CD14-positive monocyte (primary cell): ENCODE measurements at regions not wholly inside any gene's neighbourhood (a gene's known extent, or its start where the extent isn't known, plus 50 kb on each side); places are given as distances from the start of the nearest gene placed in this dataset.

Experiments
- DNase-seq, 3 donors: peaks; one replicate each; pipeline ENCODE4 v3.0.0-alpha.2; 2011 to 2022
- H2AFZ ChIP-seq: 2 replicates; pipeline ENCODE4 v1.6.0; 2012; ENCODE audit warnings: mild to moderate bottlenecking, low read depth, low read length, inconsistent platforms; ENCODE audit not compliant: insufficient read depth, poor library complexity, severe bottlenecking
- H3K27ac ChIP-seq, 2 donors: 1 replicate in 1 of 2; 2 replicates in 1 of 2; pipeline ENCODE4 v1.5.1; 2012 to 2013; ENCODE audit warnings: low read length in 2 of 2, control low read depth in 1 of 2, inconsistent platforms in 1 of 2, low read depth in 1 of 2, mild to moderate bottlenecking in 1 of 2
- H3K27me3 ChIP-seq, 2 donors: one replicate each; pipeline versions ENCODE4 v1.6.0 to v1.6.1; 2011 to 2013; ENCODE audit warnings: low read length in 2 of 2; ENCODE audit not compliant: control insufficient read depth in 2 of 2, insufficient read depth in 2 of 2
- H3K36me3 ChIP-seq, 2 donors: replicated peaks in 1 of 2; 1 replicate in 1 of 2; 2 replicates in 1 of 2; pipeline versions ENCODE4 v1.5.1 to v1.6.1; 2012 to 2013; ENCODE audit warnings: low read length in 2 of 2, control low read depth in 1 of 2, inconsistent platforms in 1 of 2, mild to moderate bottlenecking in 1 of 2; ENCODE audit not compliant: insufficient read depth in 2 of 2, control insufficient read depth in 1 of 2
- H3K4me1 ChIP-seq, 2 donors: 1 replicate in 1 of 2; 2 replicates in 1 of 2; pipeline versions ENCODE4 v1.5.1 to v1.6.1; 2012 to 2013; ENCODE audit warnings: low read length in 2 of 2, control low read depth in 1 of 2, inconsistent platforms in 1 of 2, mild to moderate bottlenecking in 1 of 2, moderate library complexity in 1 of 2; ENCODE audit not compliant: insufficient read depth in 2 of 2, control insufficient read depth in 1 of 2
- H3K4me2 ChIP-seq: replicated peaks from 2 replicates; pipeline ENCODE3; 2012; ENCODE audit warnings: low read length, moderate library complexity, mild to moderate bottlenecking; ENCODE audit not compliant: poor library complexity, severe bottlenecking; ENCODE audit errors: extremely low read depth
- H3K4me3 ChIP-seq, 3 experiments: fragments of 200-600 bp in 1 of 3; sonication (generic) in 1 of 3; replicated peaks in 1 of 3; 1 replicate in 2 of 3; 2 replicates in 1 of 3; pipeline ENCODE4 v1.5.1; 2011 to 2013; ENCODE audit warnings: low read length in 3 of 3, mild to moderate bottlenecking in 3 of 3, control low read depth in 2 of 3, low read depth in 2 of 3, inconsistent platforms in 1 of 3, moderate library complexity in 1 of 3
- H3K79me2 ChIP-seq: 2 replicates; pipeline ENCODE4 v1.6.0; 2012; ENCODE audit warnings: mild to moderate bottlenecking, control low read depth, inconsistent platforms, low read length, moderate library complexity; ENCODE audit not compliant: insufficient read depth
- H3K9ac ChIP-seq: 2 replicates; pipeline ENCODE4 v1.6.0; 2017; ENCODE audit warnings: low read length, mild to moderate bottlenecking; ENCODE audit not compliant: insufficient read depth, poor library complexity, severe bottlenecking
- H3K9me3 ChIP-seq, 2 donors: replicated peaks in 1 of 2; 1 replicate in 1 of 2; 2 replicates in 1 of 2; pipeline versions ENCODE4 v1.5.1 to v1.6.1; 2012 to 2013; ENCODE audit warnings: low read length in 2 of 2, control low read depth in 1 of 2; ENCODE audit not compliant: control insufficient read depth in 1 of 2, insufficient read depth in 1 of 2
- H4K20me1 ChIP-seq: 2 replicates; pipeline ENCODE4 v1.6.0; 2012; ENCODE audit warnings: mild to moderate bottlenecking, low read length, control low read depth, moderate library complexity; ENCODE audit not compliant: insufficient read depth
- H3K27ac Mint-ChIP-seq, 7 donors: one replicate each; pipeline ENCODE4 v1.8.0; 2020; ENCODE audit warnings: mild to moderate bottlenecking in 7 of 7, mixed read lengths in 7 of 7, moderate library complexity in 6 of 7, inconsistent platforms in 2 of 7
- H3K27me3 Mint-ChIP-seq, 3 donors: one replicate each; pipeline ENCODE4 v1.8.0; 2021 to 2022; ENCODE audit warnings: low read depth in 3 of 3, mild to moderate bottlenecking in 3 of 3, mixed read lengths in 3 of 3, moderate library complexity in 3 of 3, inconsistent platforms in 1 of 3
- H3K36me3 Mint-ChIP-seq, 2 donors: one replicate each; pipeline ENCODE4 v1.8.0; 2020; ENCODE audit warnings: mixed read lengths in 2 of 2, inconsistent platforms in 1 of 2, mild to moderate bottlenecking in 1 of 2
- H3K4me1 Mint-ChIP-seq: one replicate; pipeline ENCODE4 v1.8.0; 2020; ENCODE audit warnings: mild to moderate bottlenecking, mixed read lengths
- H3K4me3 Mint-ChIP-seq, 2 donors: one replicate each; pipeline ENCODE4 v1.8.0; 2020; ENCODE audit warnings: mild to moderate bottlenecking in 2 of 2, mixed read lengths in 2 of 2, moderate library complexity in 1 of 2
- H3K9me3 Mint-ChIP-seq, 7 donors: one replicate each; pipeline ENCODE4 v1.8.0; 2020 to 2022; ENCODE audit warnings: mixed read lengths in 7 of 7, mild to moderate bottlenecking in 6 of 7, moderate library complexity in 6 of 7, inconsistent platforms in 2 of 7
- WGBS: methylation state at CpG from one replicate; pipeline ENCODE4 v1.1.5; 2013; ENCODE audit warnings: missing lambda C conversion rate; ENCODE audit not compliant: insufficient coverage; 5-methylcytosine and 5-hydroxymethylcytosine counted together
- intact Hi-C, 2 donors: fragments of 100-400 bp; cut with micrococcal nuclease; formaldehyde crosslinking; loops; one replicate each; pipeline versions ENCODE4 v1.15.0 to v1.15.1; 2023
- TF ChIP-seq, protein P1 (sequence below): fragments of 200-600 bp; IDR thresholded peaks from one replicate; pipeline ENCODE4 v1.8.0; 2022; ENCODE audit warnings: antibody characterized with exemption, mild to moderate bottlenecking

DNA sequence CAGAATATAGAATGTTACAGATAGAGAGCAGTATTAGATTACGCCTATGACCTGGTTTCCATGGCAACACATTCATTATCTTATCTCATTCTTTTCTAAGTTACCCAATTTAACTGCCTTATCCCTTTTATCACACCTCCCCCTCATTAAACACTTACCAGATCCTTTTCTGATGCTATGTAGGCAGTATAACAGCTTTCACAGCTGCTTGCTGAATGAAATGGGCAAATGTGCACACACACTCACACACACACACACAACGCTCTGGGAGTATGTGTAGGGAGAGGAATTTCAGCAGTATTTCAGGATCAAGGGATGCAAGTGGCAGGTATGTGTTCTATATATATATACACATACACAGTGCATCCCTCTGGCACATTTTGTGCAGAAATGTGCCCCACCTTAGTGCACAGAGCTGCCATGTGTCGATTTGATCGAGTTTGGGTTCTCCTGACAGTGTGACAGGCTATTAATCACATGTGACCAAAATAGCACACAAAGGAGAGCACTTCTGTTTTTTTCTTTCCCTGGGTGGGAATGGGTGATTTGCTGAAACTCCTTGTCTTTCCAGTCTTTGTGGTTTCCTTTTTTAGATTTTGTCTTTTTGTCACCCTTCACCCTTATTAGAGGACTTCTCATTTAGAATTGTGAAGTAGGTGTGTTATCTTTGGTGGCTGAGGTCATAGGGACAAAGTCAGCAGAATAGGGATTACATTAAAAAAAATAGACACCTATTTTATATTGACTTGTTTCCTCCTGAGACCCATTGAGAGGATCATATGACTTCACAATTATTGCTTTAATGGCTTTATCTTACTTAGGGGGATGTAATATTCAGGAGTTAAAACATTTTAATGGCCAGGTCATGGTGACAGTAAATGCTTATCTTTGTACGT lies 553.7 kb downstream of the PDCD6IP start:
- intact Hi-C loops, result no loop called here
- Histone ChIP-seq H2AFZ (no peak overlapping the region), H3K4me3 (no peak overlapping the region), H3K27ac (no peak overlapping the region), H3K9ac (no peak overlapping the region), H3K4me1 (peaks cover 0 to 6% of the 10 kb centered on the region in 2 donors), H3K4me2 (no peak overlapping the region), H3K79me2 (no peaks in the 10 kb centered on the region), H3K9me3 (no peaks in the 10 kb centered on the region), H4K20me1 (no peaks in the 10 kb centered on the region), H3K27me3 (no peaks in the 10 kb centered on the region), H3K36me3 (no peaks in the 10 kb centered on the region)
- Mint-ChIP-seq H3K27me3 (no peaks in the 10 kb centered on the region), H3K9me3 (no peaks in the 10 kb centered on the region), H3K4me3 (no peak overlapping the region), H3K36me3 (no peaks in the 10 kb centered on the region), H3K4me1 (peaks cover 8% of the 10 kb centered on the region), H3K27ac (no peak overlapping the region)
- no peak for DNase-seq
- TF ChIP-seq, protein P1, sequence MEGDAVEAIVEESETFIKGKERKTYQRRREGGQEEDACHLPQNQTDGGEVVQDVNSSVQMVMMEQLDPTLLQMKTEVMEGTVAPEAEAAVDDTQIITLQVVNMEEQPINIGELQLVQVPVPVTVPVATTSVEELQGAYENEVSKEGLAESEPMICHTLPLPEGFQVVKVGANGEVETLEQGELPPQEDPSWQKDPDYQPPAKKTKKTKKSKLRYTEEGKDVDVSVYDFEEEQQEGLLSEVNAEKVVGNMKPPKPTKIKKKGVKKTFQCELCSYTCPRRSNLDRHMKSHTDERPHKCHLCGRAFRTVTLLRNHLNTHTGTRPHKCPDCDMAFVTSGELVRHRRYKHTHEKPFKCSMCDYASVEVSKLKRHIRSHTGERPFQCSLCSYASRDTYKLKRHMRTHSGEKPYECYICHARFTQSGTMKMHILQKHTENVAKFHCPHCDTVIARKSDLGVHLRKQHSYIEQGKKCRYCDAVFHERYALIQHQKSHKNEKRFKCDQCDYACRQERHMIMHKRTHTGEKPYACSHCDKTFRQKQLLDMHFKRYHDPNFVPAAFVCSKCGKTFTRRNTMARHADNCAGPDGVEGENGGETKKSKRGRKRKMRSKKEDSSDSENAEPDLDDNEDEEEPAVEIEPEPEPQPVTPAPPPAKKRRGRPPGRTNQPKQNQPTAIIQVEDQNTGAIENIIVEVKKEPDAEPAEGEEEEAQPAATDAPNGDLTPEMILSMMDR, result no peak
- WGBS, result 0% methylated on average over 2 of the region's 5 CpGs

DNA sequence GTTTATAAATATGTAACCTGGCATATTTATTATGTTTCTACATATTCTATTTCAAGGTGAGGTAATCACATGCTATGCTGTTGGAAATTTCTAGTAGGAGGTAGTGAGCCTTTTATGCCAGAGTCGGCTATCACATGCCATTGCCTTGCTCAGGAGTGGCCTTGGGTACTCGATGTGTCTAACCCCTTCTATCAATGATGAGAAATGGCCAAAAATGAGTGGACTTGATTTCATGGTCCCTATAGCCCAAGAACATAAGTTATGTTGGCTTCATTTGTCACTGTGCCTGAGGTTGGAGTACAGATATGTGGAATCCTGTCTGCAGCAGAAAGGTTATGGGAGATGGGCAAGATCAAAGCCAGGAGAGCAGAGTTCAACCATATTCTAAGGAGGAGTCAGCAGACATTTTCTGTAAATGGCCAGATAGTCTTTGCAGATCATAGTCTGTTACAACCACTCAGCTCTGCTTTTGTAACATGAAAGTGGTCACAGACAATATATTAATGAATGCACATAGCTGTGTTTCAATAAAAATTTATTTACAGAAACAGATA lies 554.4 kb downstream of the PDCD6IP start:
- H3K4me3 Mint-ChIP-seq, result no peak overlapping the region
- no peaks in the 10 kb centered on the region for H3K9me3 Mint-ChIP-seq
- Histone ChIP-seq H4K20me1 (no peaks in the 10 kb centered on the region), H3K79me2 (no peaks in the 10 kb centered on the region), H3K4me1 (peaks cover 0 to 6% of the 10 kb centered on the region in 2 donors), H3K9ac (no peak overlapping the region), H3K27ac (no peak overlapping the region), H3K27me3 (no peaks in the 10 kb centered on the region), H3K36me3 (no peaks in the 10 kb centered on the region), H2AFZ (no peak overlapping the region), H3K4me2 (no peak overlapping the region), H3K4me3 (no peak overlapping the region), H3K9me3 (no peaks in the 10 kb centered on the region)
- H3K4me1 Mint-ChIP-seq, result peaks cover 8% of the 10 kb centered on the region
- WGBS, result 100% methylated on average over 1 of the region's 2 CpGs
- DNase-seq, result no peak
- H3K27ac Mint-ChIP-seq, result no peak overlapping the region
- intact Hi-C loops, result no loop called here
- TF ChIP-seq, protein P1, result no peak
- H3K27me3 Mint-ChIP-seq, result peaks cover 0 to under 1% (median 0%) of the 10 kb centered on the region in 3 donors
- no peaks in the 10 kb centered on the region for H3K36me3 Mint-ChIP-seq
